ENCODE measurements at regions not wholly inside any gene's neighbourhood (a gene's known extent, or its start where the extent isn't known, plus 50 kb on each side); places are given as distances from the start of the nearest gene placed in this dataset.

DNA sequence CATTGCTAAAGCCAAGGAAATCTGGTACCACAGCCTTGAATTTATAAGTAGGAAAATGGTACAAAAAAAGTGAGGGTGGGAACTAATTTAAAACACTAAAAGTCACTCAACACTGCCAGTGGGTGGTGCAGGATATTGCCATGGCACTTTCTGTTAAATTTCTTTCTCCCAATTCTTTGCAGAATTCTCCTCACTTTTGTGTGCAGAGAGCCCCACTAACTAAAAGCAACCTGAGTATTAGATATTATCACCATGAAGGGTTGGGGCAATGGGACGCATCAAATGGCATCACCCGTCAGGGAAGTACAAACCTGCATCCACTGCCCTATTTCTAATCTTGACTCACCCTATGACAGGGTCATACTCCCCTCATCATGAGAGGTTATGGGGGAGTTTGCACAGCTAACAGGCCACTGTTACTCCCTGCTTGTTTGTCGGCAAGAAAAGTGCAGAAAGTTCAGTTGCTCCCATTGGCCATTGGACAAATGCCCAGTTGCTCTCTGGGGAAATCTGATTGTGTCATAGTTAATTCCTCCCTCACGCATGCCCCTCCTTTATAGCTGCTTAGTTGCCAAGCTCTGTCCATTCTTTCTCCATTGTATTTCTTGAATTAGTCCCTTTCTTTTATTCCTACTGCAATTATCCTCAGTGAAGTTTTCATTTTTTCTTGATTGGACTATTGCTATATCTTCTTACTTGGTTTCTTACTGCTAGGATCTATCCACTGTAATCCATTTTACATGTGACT lies 93.8 kb upstream of the BLID start:
- TF ChIP-seq, protein P1, sequence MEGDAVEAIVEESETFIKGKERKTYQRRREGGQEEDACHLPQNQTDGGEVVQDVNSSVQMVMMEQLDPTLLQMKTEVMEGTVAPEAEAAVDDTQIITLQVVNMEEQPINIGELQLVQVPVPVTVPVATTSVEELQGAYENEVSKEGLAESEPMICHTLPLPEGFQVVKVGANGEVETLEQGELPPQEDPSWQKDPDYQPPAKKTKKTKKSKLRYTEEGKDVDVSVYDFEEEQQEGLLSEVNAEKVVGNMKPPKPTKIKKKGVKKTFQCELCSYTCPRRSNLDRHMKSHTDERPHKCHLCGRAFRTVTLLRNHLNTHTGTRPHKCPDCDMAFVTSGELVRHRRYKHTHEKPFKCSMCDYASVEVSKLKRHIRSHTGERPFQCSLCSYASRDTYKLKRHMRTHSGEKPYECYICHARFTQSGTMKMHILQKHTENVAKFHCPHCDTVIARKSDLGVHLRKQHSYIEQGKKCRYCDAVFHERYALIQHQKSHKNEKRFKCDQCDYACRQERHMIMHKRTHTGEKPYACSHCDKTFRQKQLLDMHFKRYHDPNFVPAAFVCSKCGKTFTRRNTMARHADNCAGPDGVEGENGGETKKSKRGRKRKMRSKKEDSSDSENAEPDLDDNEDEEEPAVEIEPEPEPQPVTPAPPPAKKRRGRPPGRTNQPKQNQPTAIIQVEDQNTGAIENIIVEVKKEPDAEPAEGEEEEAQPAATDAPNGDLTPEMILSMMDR (optimal IDR thresholded peaks at IDR 0.05 in 1 of 3, IDR thresholded peaks at IDR 0.05 in 1 of 3, conservative IDR thresholded peaks at IDR 0.05 in 1 of 3; ENCODE audit: extremely low read depth in 1 of 3, insufficient read depth in 2 of 3, low read length in 3 of 3) = no peak
- no peak for TF ChIP-seq EZH2 (IDR thresholded peaks at IDR 0.05; ENCODE audit: low read length)
